K562 (cell line): ENCODE measurements at regions not wholly inside any gene's neighbourhood (a gene's known extent, or its start where the extent isn't known, plus 50 kb on each side); places are given as distances from the start of the nearest gene placed in this dataset.

Experiments
- BHLHE40 ChIP-seq: IDR thresholded peaks from 2 replicates; pipeline ENCODE4 v1.6.1; 2011; ENCODE audit warnings: low read length, improper control_type of control experiment
- CBX5 ChIP-seq: IDR thresholded peaks from 2 replicates; pipeline ENCODE4 v1.6.1; 2014; ENCODE audit warnings: low read depth, borderline replicate concordance
- ZFP36 ChIP-seq: fragments of 150-350 bp; IDR thresholded peaks from 2 replicates; pipeline ENCODE4 v1.6.1; 2018; ENCODE audit warnings: low read length, low read depth; ENCODE audit not compliant: partially characterized antibody
- ZNF232 ChIP-seq: sonication (generic); formaldehyde crosslinking; IDR thresholded peaks from 2 replicates; pipeline ENCODE4 v1.8.0; 2022; ENCODE audit warnings: mild to moderate bottlenecking, missing genetic modification reagents
- ZNF695 ChIP-seq: fragments of 450-650 bp; formaldehyde crosslinking; IDR thresholded peaks from 2 replicates; pipeline ENCODE4 v1.4.0; 2020; ENCODE audit warnings: mild to moderate bottlenecking, moderate library complexity
- ZNF75A ChIP-seq: fragments of 450-650 bp; formaldehyde crosslinking; IDR thresholded peaks from 2 replicates; pipeline ENCODE4 v1.4.0; 2020; ENCODE audit warnings: mild to moderate bottlenecking
- TF ChIP-seq, protein P1 (sequence below): fragments of 450-650 bp; IDR thresholded peaks from 2 replicates; pipeline ENCODE4 v1.6.1; 2016; ENCODE audit warnings: mild to moderate bottlenecking, moderate library complexity

DNA sequence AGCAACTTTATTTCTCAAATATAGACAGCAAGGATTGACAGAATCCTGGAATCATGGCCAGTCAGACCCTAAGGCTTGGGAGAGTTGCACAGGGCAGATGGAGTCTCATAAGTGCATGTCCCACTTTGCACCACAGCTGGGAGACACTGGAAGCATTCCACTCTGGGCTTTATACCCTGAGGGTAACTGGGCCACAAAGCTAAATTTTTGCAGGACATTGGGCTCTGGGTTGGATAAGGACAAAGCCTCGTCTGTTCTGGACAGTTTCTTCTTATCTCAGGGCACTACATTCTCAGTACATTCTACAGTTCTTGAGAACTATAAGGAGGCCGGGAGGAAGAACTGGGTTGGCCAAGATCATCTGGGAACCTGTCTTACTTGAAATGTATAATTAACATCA lies 158.3 kb upstream of the IGFBP3 start (continued):
- TF ChIP-seq, protein P1, sequence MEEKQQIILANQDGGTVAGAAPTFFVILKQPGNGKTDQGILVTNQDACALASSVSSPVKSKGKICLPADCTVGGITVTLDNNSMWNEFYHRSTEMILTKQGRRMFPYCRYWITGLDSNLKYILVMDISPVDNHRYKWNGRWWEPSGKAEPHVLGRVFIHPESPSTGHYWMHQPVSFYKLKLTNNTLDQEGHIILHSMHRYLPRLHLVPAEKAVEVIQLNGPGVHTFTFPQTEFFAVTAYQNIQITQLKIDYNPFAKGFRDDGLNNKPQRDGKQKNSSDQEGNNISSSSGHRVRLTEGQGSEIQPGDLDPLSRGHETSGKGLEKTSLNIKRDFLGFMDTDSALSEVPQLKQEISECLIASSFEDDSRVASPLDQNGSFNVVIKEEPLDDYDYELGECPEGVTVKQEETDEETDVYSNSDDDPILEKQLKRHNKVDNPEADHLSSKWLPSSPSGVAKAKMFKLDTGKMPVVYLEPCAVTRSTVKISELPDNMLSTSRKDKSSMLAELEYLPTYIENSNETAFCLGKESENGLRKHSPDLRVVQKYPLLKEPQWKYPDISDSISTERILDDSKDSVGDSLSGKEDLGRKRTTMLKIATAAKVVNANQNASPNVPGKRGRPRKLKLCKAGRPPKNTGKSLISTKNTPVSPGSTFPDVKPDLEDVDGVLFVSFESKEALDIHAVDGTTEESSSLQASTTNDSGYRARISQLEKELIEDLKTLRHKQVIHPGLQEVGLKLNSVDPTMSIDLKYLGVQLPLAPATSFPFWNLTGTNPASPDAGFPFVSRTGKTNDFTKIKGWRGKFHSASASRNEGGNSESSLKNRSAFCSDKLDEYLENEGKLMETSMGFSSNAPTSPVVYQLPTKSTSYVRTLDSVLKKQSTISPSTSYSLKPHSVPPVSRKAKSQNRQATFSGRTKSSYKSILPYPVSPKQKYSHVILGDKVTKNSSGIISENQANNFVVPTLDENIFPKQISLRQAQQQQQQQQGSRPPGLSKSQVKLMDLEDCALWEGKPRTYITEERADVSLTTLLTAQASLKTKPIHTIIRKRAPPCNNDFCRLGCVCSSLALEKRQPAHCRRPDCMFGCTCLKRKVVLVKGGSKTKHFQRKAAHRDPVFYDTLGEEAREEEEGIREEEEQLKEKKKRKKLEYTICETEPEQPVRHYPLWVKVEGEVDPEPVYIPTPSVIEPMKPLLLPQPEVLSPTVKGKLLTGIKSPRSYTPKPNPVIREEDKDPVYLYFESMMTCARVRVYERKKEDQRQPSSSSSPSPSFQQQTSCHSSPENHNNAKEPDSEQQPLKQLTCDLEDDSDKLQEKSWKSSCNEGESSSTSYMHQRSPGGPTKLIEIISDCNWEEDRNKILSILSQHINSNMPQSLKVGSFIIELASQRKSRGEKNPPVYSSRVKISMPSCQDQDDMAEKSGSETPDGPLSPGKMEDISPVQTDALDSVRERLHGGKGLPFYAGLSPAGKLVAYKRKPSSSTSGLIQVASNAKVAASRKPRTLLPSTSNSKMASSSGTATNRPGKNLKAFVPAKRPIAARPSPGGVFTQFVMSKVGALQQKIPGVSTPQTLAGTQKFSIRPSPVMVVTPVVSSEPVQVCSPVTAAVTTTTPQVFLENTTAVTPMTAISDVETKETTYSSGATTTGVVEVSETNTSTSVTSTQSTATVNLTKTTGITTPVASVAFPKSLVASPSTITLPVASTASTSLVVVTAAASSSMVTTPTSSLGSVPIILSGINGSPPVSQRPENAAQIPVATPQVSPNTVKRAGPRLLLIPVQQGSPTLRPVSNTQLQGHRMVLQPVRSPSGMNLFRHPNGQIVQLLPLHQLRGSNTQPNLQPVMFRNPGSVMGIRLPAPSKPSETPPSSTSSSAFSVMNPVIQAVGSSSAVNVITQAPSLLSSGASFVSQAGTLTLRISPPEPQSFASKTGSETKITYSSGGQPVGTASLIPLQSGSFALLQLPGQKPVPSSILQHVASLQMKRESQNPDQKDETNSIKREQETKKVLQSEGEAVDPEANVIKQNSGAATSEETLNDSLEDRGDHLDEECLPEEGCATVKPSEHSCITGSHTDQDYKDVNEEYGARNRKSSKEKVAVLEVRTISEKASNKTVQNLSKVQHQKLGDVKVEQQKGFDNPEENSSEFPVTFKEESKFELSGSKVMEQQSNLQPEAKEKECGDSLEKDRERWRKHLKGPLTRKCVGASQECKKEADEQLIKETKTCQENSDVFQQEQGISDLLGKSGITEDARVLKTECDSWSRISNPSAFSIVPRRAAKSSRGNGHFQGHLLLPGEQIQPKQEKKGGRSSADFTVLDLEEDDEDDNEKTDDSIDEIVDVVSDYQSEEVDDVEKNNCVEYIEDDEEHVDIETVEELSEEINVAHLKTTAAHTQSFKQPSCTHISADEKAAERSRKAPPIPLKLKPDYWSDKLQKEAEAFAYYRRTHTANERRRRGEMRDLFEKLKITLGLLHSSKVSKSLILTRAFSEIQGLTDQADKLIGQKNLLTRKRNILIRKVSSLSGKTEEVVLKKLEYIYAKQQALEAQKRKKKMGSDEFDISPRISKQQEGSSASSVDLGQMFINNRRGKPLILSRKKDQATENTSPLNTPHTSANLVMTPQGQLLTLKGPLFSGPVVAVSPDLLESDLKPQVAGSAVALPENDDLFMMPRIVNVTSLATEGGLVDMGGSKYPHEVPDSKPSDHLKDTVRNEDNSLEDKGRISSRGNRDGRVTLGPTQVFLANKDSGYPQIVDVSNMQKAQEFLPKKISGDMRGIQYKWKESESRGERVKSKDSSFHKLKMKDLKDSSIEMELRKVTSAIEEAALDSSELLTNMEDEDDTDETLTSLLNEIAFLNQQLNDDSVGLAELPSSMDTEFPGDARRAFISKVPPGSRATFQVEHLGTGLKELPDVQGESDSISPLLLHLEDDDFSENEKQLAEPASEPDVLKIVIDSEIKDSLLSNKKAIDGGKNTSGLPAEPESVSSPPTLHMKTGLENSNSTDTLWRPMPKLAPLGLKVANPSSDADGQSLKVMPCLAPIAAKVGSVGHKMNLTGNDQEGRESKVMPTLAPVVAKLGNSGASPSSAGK = no peak
- TF ChIP-seq CBX5 = no peak
- TF ChIP-seq ZFP36 = no peak
- TF ChIP-seq BHLHE40 = no peak
- TF ChIP-seq ZNF695 (CRISPR knock-in tag) = no peak
- no peak for TF ChIP-seq ZNF232 (CRISPR knock-in tag)
- TF ChIP-seq ZNF75A (CRISPR knock-in tag) = no peak
- TF ChIP-seq, all 486 proteins: peak for 0
